Spleen (tissue), 11 donors: ENCODE measurements at regions not wholly inside any gene's neighbourhood (a gene's known extent, or its start where the extent isn't known, plus 50 kb on each side); places are given as distances from the start of the nearest gene placed in this dataset.
A peak's percentile ranks its signal among the peaks of the same experiment; 100 is the strongest.

Experiments used
- DNase-seq: peaks from one replicate; pipeline ENCODE4 v3.0.0-alpha.2; 2020
- H3K27ac ChIP-seq, 8 donors: fragments of 200-600 bp; sonication (generic) in 7 of 8; 1 replicate in 4 of 8; 2 replicates in 4 of 8; pipeline versions ENCODE4 v1.5.0 to v1.8.0; 2016 to 2021; ENCODE audit warnings: inconsistent platforms in 4 of 8, mild to moderate bottlenecking in 4 of 8, moderate library complexity in 1 of 8
- H3K27me3 ChIP-seq, 7 donors: fragments of 200-600 bp; sonication (generic) in 6 of 7; replicated peaks in 1 of 7; 1 replicate in 4 of 7; 2 replicates in 3 of 7; pipeline versions ENCODE4 v1.5.0 to v1.8.0; 2016 to 2021; ENCODE audit warnings: inconsistent platforms in 3 of 7, mild to moderate bottlenecking in 1 of 7
- H3K36me3 ChIP-seq, 6 donors: fragments of 200-600 bp; sonication (generic) in 5 of 6; 1 replicate in 4 of 6; 2 replicates in 2 of 6; pipeline versions ENCODE4 v1.5.0 to v1.8.0; 2016 to 2021; ENCODE audit warnings: inconsistent platforms in 2 of 6
- H3K4me1 ChIP-seq, 6 donors: fragments of 200-600 bp; sonication (generic) in 5 of 6; 1 replicate in 3 of 6; 2 replicates in 3 of 6; pipeline versions ENCODE4 v1.5.0 to v1.8.0; 2016 to 2021; ENCODE audit warnings: inconsistent platforms in 3 of 6
- H3K4me3 ChIP-seq, 8 donors: fragments of 200-600 bp; sonication (generic) in 7 of 8; 1 replicate in 4 of 8; 2 replicates in 4 of 8; pipeline versions ENCODE4 v1.5.0 to v1.8.0; 2016 to 2021; ENCODE audit warnings: inconsistent platforms in 4 of 8, mild to moderate bottlenecking in 4 of 8, moderate library complexity in 2 of 8
- H3K9me3 ChIP-seq, 8 donors: fragments of 200-600 bp; sonication (generic) in 7 of 8; 1 replicate in 4 of 8; 2 replicates in 4 of 8; pipeline versions ENCODE4 v1.5.0 to v1.8.0; 2016 to 2021; ENCODE audit warnings: inconsistent platforms in 4 of 8
- CTCF ChIP-seq, 11 experiments: fragments of 200-600 bp in 7 of 11; fragments of 450-650 bp in 4 of 11; sonication (generic) in 4 of 11; IDR thresholded peaks in 8 of 11; conservative IDR thresholded peaks in 3 of 11; 1 replicate in 7 of 11; 2 replicates in 4 of 11; pipeline versions ENCODE4 v1.4.0 to v1.8.0; 2016 to 2021; ENCODE audit warnings: antibody characterized with exemption in 11 of 11, inconsistent platforms in 4 of 11, mild to moderate bottlenecking in 1 of 11
- POLR2A ChIP-seq, 3 donors: fragments of 450-650 bp; IDR thresholded peaks; one replicate each; pipeline ENCODE4 v1.5.1; 2017; ENCODE audit warnings: antibody characterized with exemption in 3 of 3, mild to moderate bottlenecking in 1 of 3
- POLR2AphosphoS5 ChIP-seq, 3 donors: sonication (generic); formaldehyde crosslinking; IDR thresholded peaks; one replicate each; pipeline ENCODE4 v1.5.1; 2017; ENCODE audit warnings: antibody characterized with exemption in 3 of 3
- WGBS, 5 donors: extraction: QIAGEN DNeasy Blood & Tissue Kit in 3 of 5; methylation state at CpG; one replicate each; pipeline versions ENCODE4 v1.1.5 to v1.1.7; 2013 to 2018; 5-methylcytosine and 5-hydroxymethylcytosine counted together
- intact Hi-C: fragments of 100-400 bp; cut with DNase I; formaldehyde crosslinking; loops from one replicate; pipeline ENCODE4 v1.15.0; 2023; ENCODE audit warnings: low total_unique reads
- donor health status: healthy with polysubstance abuse.
- donor health status: DM: no; HTN: no; CAD: no; lungs with moderate emphysema.
- donor health status: DM: no; HTN: no; CAD: no.
- donor health status: Bipolar disorder and iron deficiency.
- donor health status: healthy.
- donor health status: DM: no; HTN: no; CAD: no.
- donor health status: DM: yes; HTN: yes; CAD: no.

DNA sequence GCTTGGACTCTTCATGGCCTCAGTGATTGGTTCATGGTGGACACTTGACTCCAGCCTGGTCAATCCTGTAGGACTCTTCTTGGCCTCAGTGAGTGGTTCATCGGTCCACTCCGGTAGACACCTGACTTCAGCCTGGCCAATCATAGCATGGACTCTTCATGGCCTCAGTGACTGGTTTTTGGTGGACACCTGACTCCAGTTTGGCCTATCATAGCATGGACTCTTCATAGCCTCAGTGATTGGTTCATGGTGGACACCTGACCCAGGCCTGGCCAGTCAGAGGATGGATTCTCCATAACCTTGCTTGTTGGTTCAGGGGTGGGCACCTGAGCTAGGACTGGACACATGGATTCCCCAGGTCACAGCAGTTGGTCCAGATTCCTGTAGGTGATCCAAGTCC is 106.0 kb upstream of the ERCC6L2 start:
- Histone ChIP-seq H3K4me3 (no peak overlapping the region), H3K4me1 (no peaks in the 10 kb centered on the region), H3K9me3 (no peaks in the 10 kb centered on the region), H3K36me3 (no peaks in the 10 kb centered on the region), H3K27me3 (peaks cover 0 to 29% (median 0%) of the 10 kb centered on the region in 7 donors), H3K27ac (no peak overlapping the region)
- 95 to 100% (median 96%) methylated on average over 2 of the region's 2 CpGs for WGBS, 5 donors
- intact Hi-C loops, result no loop called here
- DNase-seq, result no peak
- TF ChIP-seq POLR2AphosphoS5 (IDR thresholded peaks at IDR 0.05), result no peak
- TF ChIP-seq POLR2A (IDR thresholded peaks at IDR 0.05), result no peak
- no peak for TF ChIP-seq CTCF (IDR thresholded peaks at IDR 0.05 in 8 of 11, conservative IDR thresholded peaks at IDR 0.05 in 3 of 11)

- intact Hi-C loops, result no loop called here
Measured at GRCh38 chr9:95766906-95767305, 108.6 kb upstream of the ERCC6L2 start.

DNA sequence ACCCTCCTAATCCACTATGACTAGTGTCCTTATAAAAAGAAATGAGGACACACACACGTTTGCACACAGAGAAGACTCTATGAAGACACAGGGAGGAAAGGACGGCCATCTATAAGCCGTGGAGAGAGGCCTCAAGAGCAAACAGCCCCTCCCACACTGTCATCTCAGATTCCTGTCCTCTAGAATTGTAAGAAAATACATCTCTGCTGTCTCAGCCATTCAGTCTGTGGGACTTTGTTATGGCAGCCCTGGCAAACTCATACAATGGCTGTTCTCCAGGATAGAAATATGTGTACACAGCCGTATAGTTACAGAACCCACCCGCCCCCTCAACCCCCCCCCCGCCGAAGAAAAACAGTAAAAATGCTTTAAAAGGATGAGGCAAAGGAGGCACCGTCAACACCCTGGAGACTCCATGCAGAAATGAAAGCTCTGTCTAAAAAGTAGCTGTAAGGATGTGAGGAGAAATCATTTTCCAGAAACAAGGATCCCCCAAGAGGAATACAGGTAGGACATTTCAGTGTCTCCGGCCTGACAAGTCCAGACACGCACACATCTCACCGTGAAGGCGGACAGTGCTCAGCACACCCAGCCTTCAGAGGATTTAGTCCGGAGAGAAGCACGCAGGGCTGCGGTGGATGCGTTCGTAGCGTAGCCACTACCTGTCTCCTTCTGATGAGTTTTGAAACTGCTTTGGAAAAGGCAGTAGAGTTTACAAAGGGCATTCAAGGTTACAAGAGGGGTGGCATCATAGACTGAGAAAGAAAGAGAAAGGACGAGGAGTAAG is 110.8 kb upstream of the ERCC6L2 start:
- intact Hi-C loops, result no loop called here
- no peaks in the 10 kb centered on the region for H3K4me1 ChIP-seq
- no peaks in the 10 kb centered on the region for H3K27me3 ChIP-seq
- peak overlapping the region in 3 of 8 donors; percentile 38 to 51 (median 40) for H3K27ac ChIP-seq
- H3K4me3 ChIP-seq, result peak overlapping the region in 3 of 8 donors; percentile 7 to 37 (median 17)
- DNase-seq, result no peak
- WGBS, 5 donors, result 65 to 78% (median 74%) methylated on average over 19 of the region's 19 CpGs
- H3K36me3 ChIP-seq, result no peaks in the 10 kb centered on the region
- no peaks in the 10 kb centered on the region for H3K9me3 ChIP-seq
- TF ChIP-seq POLR2AphosphoS5 (IDR thresholded peaks at IDR 0.05) (no peak), CTCF (IDR thresholded peaks at IDR 0.05 in 8 of 11, conservative IDR thresholded peaks at IDR 0.05 in 3 of 11) (no peak), POLR2A (IDR thresholded peaks at IDR 0.05) (no peak)

More at GRCh38 chr9:95766906-95767305, 108.6 kb upstream of the ERCC6L2 start:
- WGBS, 5 donors, result 80 to 92% (median 88%) methylated on average over 4 of the region's 4 CpGs
- no peak for TF ChIP-seq POLR2A (IDR thresholded peaks at IDR 0.05)
- no peak for TF ChIP-seq CTCF (IDR thresholded peaks at IDR 0.05 in 8 of 11, conservative IDR thresholded peaks at IDR 0.05 in 3 of 11)
- no peak for TF ChIP-seq POLR2AphosphoS5 (IDR thresholded peaks at IDR 0.05)
- Histone ChIP-seq H3K27me3 (peaks cover 0 to 18% (median 0%) of the 10 kb centered on the region in 7 donors), H3K9me3 (no peaks in the 10 kb centered on the region), H3K4me1 (no peaks in the 10 kb centered on the region), H3K4me3 (no peak overlapping the region), H3K27ac (no peak overlapping the region), H3K36me3 (no peaks in the 10 kb centered on the region)
- no peak for DNase-seq

- H3K9me3 ChIP-seq, result no peaks in the 10 kb centered on the region
- no peak overlapping the region for H3K4me3 ChIP-seq
- no peak overlapping the region for H3K27ac ChIP-seq
- no peaks in the 10 kb centered on the region for H3K36me3 ChIP-seq
- H3K27me3 ChIP-seq, result no peaks in the 10 kb centered on the region
- intact Hi-C loops, result no loop called here
- WGBS, 5 donors, result 75 to 81% (median 78%) methylated on average over 2 of the region's 2 CpGs
- no peaks in the 10 kb centered on the region for H3K4me1 ChIP-seq
- DNase-seq, result no peak
- TF ChIP-seq CTCF (IDR thresholded peaks at IDR 0.05 in 8 of 11, conservative IDR thresholded peaks at IDR 0.05 in 3 of 11) (no peak), POLR2AphosphoS5 (IDR thresholded peaks at IDR 0.05) (no peak), POLR2A (IDR thresholded peaks at IDR 0.05) (no peak)
Measured at GRCh38 chr9:95763983-95764382, 111.5 kb upstream of the ERCC6L2 start.
